CD4-positive, alpha-beta T cell (primary cell): ENCODE measurements at regions not wholly inside any gene's neighbourhood (a gene's known extent, or its start where the extent isn't known, plus 50 kb on each side); places are given as distances from the start of the nearest gene placed in this dataset.
A peak's percentile ranks its signal among the peaks of the same experiment; 100 is the strongest.

Experiments
- ATAC-seq: fragments of 200-7000 bp; cut with Tn5 transposase; one replicate; pipeline ENCODE4 v1.10.0; 2022; ENCODE audit warnings: mild to moderate bottlenecking; ENCODE audit not compliant: poor library complexity
- CTCF ChIA-PET: fragments of 350-600 bp; sonication (Branson Sonifier 250); formaldehyde crosslinking; loops from one replicate; lab custom pipeline; 2021; ENCODE audit warnings: antibody characterized with exemption, inconsistent platforms; lab: Charles Lee
- POLR2A ChIA-PET: fragments of 350-600 bp; sonication (Branson Sonifier 250); formaldehyde crosslinking; loops from one replicate; lab custom pipeline; 2021; ENCODE audit warnings: antibody characterized with exemption, inconsistent platforms; lab: Charles Lee
- DNase-seq, 14 experiments: peaks; one replicate each; pipeline ENCODE4 v3.0.0-alpha.2; 2013 to 2020; ENCODE audit warnings: mixed read lengths in 2 of 14
- H3K27ac ChIP-seq, 2 donors: one replicate each; pipeline versions ENCODE4 v1.5.1 to v1.7.0; 2013; ENCODE audit warnings: low read length in 2 of 2, low read depth in 1 of 2, mild to moderate bottlenecking in 1 of 2
- H3K27me3 ChIP-seq, 2 experiments: 1 replicate in 1 of 2; 2 replicates in 1 of 2; pipeline versions ENCODE4 v1.6.1 to v1.7.0; 2013; ENCODE audit warnings: low read length in 2 of 2, control low read depth in 1 of 2, mild to moderate bottlenecking in 1 of 2, moderate library complexity in 1 of 2; ENCODE audit not compliant: insufficient read depth in 2 of 2, control insufficient read depth in 1 of 2
- H3K36me3 ChIP-seq: one replicate; pipeline ENCODE4 v1.6.1; 2013; ENCODE audit warnings: low read length, control low read depth; ENCODE audit not compliant: insufficient read depth
- H3K4me1 ChIP-seq: one replicate; pipeline ENCODE4 v1.6.1; 2013; ENCODE audit warnings: low read length, control low read depth; ENCODE audit not compliant: insufficient read depth
- H3K4me3 ChIP-seq: one replicate; pipeline ENCODE4 v1.5.1; 2013; ENCODE audit warnings: mild to moderate bottlenecking, low read length, moderate library complexity
- H3K9me3 ChIP-seq, 2 experiments: 1 replicate in 1 of 2; 2 replicates in 1 of 2; pipeline versions ENCODE4 v1.6.1 to v1.7.0; 2013; ENCODE audit warnings: low read length in 2 of 2, mild to moderate bottlenecking in 2 of 2, control low read depth in 1 of 2, moderate library complexity in 1 of 2; ENCODE audit not compliant: control insufficient read depth in 1 of 2, insufficient read depth in 1 of 2
- H3K27ac Mint-ChIP-seq: one replicate; pipeline ENCODE4 v1.8.0; 2020; ENCODE audit warnings: mixed read lengths
- H3K27me3 Mint-ChIP-seq: one replicate; pipeline ENCODE4 v1.8.0; 2021; ENCODE audit warnings: mixed read lengths
- H3K36me3 Mint-ChIP-seq: one replicate; pipeline ENCODE4 v1.8.0; 2021; ENCODE audit warnings: low read depth, mixed read lengths
- H3K4me1 Mint-ChIP-seq: one replicate; pipeline ENCODE4 v1.8.0; 2021; ENCODE audit warnings: low read depth, mixed read lengths
- H3K4me3 Mint-ChIP-seq: one replicate; pipeline ENCODE4 v1.8.0; 2020; ENCODE audit warnings: mild to moderate bottlenecking, mixed read lengths
- H3K9me3 Mint-ChIP-seq: one replicate; pipeline ENCODE4 v1.8.0; 2020; ENCODE audit warnings: mixed read lengths
- CTCF ChIP-seq: fragments of 200-600 bp; IDR thresholded peaks from one replicate; pipeline ENCODE4 v1.8.0; 2022; ENCODE audit warnings: antibody characterized with exemption, mild to moderate bottlenecking
- intact Hi-C, 2 experiments: fragments of 100-400 bp; cut with DNase I in 1 of 2; cut with micrococcal nuclease in 1 of 2; formaldehyde crosslinking; loops; one replicate each; pipeline versions ENCODE4 v1.15.1 to v1.9.0; 2023 to 2025; cut with DNase I, micrococcal nuclease

- CTCF ChIA-PET, result interaction anchor here (0.6 kb wide), 1 partner anchor 171 kb away, joined by 3 read pairs; no protein-coding TSS in a partner anchor
- Histone ChIP-seq H3K4me1 (no peaks in the 10 kb centered on the region), H3K27me3 (no peaks in the 10 kb centered on the region), H3K27ac (no peak overlapping the region), H3K36me3 (no peaks in the 10 kb centered on the region), H3K9me3 (peaks cover 0 to 6% of the 10 kb centered on the region in 2 experiments), H3K4me3 (no peak overlapping the region)
- DNase-seq, result no peak
- ATAC-seq, result no peak
- Mint-ChIP-seq H3K27me3 (no peaks in the 10 kb centered on the region), H3K9me3 (no peaks in the 10 kb centered on the region), H3K4me1 (peaks cover 31% of the 10 kb centered on the region), H3K36me3 (peaks cover 35% of the 10 kb centered on the region), H3K4me3 (no peak overlapping the region), H3K27ac (peak overlapping the region; percentile 66)
- no peak for TF ChIP-seq CTCF
- intact Hi-C loops, result no loop called here
- POLR2A ChIA-PET, result interaction anchor here (0.7 kb wide), 1 partner anchor 24 kb away, joined by 3 read pairs; no protein-coding TSS in a partner anchor
Observed at GRCh38 chr14:97931273-97931672, 1134.1 kb downstream of the VRK1 start.

- H3K4me1 Mint-ChIP-seq, result peaks cover 48% of the 10 kb centered on the region
Observed at GRCh38 chr14:97942921-97943320, 1145.7 kb downstream of the VRK1 start.

GRCh38 chr14:97943619-97944018, 1146.4 kb downstream of the VRK1 start:
- H3K27ac Mint-ChIP-seq, result peak overlapping the region; percentile 29
- CTCF ChIA-PET, result no interaction called here
- H3K27me3 Mint-ChIP-seq, result no peaks in the 10 kb centered on the region
- intact Hi-C loops, result no loop called here
- POLR2A ChIA-PET, result interaction anchor here (0.8 kb wide), 1 partner anchor 224 kb away, joined by 3 read pairs; no protein-coding TSS in a partner anchor
- Histone ChIP-seq H3K36me3 (peaks cover 15% of the 10 kb centered on the region), H3K27ac (no peak overlapping the region), H3K4me3 (no peak overlapping the region), H3K27me3 (no peaks in the 10 kb centered on the region), H3K9me3 (peaks cover 0 to 3% of the 10 kb centered on the region in 2 experiments), H3K4me1 (no peaks in the 10 kb centered on the region)
- TF ChIP-seq CTCF, result no peak
- peaks cover 48% of the 10 kb centered on the region for H3K4me1 Mint-ChIP-seq
- peaks cover 3% of the 10 kb centered on the region for H3K9me3 Mint-ChIP-seq
- ATAC-seq (no peak), DNase-seq (no peak)
- no peak overlapping the region for H3K4me3 Mint-ChIP-seq
- peaks cover 78% of the 10 kb centered on the region for H3K36me3 Mint-ChIP-seq

More at GRCh38 chr14:97942921-97943320, 1145.7 kb downstream of the VRK1 start:
- CTCF ChIA-PET, result no interaction called here
- POLR2A ChIA-PET, result no interaction called here
- Histone ChIP-seq H3K4me1 (no peaks in the 10 kb centered on the region), H3K36me3 (peaks cover 8% of the 10 kb centered on the region), H3K9me3 (peaks cover 0 to 3% of the 10 kb centered on the region in 2 experiments), H3K27me3 (no peaks in the 10 kb centered on the region), H3K4me3 (no peak overlapping the region), H3K27ac (no peak overlapping the region)
- peaks cover 3% of the 10 kb centered on the region for H3K9me3 Mint-ChIP-seq
- peaks cover 80% of the 10 kb centered on the region for H3K36me3 Mint-ChIP-seq
- ATAC-seq, result no peak
- TF ChIP-seq CTCF, result no peak
- H3K27ac Mint-ChIP-seq, result no peak overlapping the region
- intact Hi-C loops, result no loop called here
- no peak overlapping the region for H3K4me3 Mint-ChIP-seq
- no peaks in the 10 kb centered on the region for H3K27me3 Mint-ChIP-seq
- DNase-seq, result no peak
